Superior temporal gyrus (tissue), 1 donor: ENCODE measurements at regions not wholly inside any gene's neighbourhood (a gene's known extent, or its start where the extent isn't known, plus 50 kb on each side); places are given as distances from the start of the nearest gene placed in this dataset.

Experiments
- DNase-seq: peaks from one replicate; pipeline ENCODE4 v3.0.0-alpha.2; 2016; ENCODE audit errors: extremely low spot score

DNA sequence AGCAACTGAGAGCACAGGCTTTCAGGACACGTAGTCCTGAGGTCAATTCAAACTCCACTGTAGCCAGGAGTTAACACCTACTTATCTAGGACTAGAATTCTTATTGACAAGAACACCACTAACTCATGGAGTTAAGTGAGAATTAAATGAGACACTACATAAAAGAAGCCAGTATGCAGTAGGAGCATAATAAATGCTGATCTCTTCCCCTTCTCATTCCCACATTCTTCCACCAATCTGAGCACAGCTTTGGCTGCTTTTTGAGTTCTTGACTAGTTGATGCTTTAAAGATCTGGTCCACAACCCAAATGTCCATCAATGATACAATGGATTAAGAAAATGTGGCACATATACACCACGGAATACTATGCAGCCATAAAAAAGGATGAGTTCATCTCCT, 55.2 kb downstream of the TTC32 start:
- DNase-seq: no peak

DNA sequence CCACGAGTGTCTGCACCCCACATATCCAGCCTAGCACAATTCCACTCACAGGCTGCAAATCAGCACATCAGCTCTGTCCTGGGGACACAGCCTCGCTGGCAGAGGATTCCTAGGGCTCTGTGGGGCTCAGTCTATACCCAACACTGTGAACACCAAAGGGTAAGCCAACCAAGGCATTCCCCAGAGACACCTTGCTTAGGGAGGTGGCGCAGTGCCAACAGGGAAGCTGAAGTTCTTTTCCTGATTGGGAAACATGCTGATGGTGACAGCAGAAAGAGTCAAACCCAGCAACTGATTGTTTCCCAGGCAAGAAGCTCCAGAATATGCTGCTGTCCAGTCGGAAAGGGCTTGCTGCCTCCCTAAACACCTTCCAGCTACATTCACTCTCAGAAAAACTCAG, 55.8 kb downstream of the TTC32 start:
- DNase-seq: no peak

DNA sequence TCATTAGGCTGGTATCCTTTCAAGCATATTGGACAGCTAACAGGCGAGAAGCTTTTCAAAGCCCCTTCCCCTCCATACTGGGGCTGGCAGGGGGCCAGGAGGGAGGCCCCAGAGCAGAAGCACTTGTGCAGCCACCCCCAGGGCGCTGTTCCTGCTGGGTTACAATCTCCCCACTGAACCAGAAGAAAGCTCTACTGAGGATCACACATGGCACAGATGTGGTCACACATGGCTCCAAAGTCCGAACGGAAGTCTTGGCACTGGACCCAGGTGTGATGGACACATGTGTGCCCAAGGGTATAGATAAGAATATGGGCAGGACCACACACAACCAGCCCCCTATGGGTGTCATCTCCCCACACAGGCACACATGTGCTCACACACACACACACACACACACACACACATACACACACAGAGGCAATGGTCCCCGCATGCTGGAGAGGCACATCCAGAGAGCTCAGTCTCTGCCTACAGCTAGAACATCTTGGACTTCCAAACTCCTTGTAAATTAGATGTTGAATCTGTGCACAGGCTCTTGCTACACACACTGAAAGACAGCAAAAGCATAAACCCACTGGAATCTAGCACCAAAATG, 56.4 kb downstream of the TTC32 start:
- no peak for DNase-seq

DNA sequence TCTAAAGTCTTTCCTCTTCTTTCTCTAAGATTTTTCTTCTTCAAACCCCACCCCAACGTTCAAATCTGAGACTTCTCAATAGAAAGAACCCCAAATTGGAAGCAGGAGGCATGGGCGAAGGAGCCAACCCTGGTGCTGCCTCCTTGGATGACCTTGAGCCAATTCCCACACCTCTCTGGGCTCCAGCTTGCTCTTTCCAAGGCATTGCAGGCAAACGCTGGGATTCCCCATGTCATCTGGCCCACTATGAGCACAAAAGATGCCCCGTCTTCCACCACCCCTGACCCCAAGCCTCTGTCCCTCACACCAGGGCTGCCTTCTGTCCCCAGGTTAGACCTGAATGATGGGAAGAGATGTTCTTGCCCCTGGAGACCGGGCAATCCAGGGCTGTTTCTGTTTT, 57.0 kb downstream of the TTC32 start:
- no peak for DNase-seq

DNA sequence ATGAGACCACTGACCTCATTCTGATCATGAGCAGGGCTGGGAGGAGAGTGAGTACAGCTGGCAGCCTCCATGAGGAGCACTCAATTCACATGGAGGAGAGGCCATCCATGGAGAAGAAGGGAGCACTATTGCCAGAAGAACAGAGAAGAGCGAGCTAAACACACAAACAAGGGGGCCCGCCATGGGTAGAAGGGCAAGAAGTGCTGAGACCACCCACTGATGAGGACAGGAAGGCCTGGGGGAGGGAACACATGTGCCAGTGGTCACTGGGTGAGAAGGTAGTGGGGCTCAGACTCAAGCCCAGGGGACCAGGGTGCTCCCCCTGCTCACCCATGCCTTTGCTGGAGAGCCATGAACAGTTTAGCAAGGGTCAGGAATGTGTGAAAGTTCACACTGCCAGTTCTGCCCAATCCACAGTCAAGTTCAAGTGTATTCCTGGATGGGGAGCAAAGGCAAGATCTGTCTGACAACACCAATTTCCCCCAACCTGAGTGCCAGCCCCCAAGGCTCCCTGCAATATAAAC, 57.7 kb downstream of the TTC32 start:
- no peak for DNase-seq

DNA sequence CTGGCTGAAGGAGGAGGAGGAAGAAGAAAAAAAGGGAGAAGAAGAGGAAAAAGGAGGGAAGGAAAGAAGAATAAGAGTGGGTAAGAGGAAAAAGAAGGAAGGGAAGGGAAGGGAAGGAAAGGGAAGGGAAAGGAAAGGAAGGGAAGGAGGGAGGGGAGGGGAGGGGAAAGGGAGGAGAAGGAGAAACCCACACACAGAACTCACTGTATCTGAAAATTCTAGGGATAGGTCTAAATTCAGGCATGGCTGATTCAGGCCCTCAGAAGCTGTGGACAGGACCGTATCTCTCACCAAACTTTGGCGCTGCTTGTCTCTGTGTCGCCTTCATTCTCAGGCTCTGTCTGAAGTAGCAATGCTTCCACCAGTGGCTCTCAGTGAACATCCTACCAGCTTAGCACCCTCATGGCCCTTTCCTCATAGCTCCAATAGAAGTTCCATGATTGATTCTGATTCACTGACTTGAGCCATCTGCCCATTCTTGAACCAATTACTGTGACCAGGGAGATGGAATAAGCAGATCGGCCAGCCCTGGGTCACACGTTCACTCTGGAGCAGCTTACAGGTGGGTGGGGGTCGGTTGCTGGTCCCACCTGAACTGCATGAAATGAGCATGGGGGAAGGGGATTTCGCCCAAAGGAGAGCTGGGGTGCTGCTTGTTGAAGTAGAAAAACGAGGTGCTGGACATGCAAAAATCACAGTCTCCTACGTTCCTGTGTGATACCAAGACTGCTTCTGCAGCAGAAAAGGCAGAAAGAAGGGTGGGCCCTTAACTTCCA, 59.7 kb downstream of the TTC32 start:
- no peak for DNase-seq

DNA sequence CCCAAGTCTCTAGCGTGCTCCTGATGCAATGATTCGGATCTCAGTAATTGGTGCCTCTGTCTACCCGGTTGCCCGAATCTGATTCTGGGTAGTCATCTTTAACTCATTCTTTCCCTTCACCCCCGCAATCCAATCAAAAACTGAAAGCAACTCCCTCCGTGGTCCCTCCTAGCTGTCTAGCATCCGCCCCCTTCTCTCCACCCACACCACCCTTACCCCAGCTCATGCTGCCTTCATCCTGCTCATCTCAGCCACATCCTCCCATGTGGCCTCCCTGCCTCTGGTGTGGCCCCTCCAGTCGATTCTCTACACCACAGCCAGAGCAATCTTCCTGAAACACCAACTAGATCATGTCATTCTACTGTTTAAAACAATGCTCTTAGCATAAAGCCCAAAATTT, 62.3 kb downstream of the TTC32 start:
- DNase-seq: no peak

DNA sequence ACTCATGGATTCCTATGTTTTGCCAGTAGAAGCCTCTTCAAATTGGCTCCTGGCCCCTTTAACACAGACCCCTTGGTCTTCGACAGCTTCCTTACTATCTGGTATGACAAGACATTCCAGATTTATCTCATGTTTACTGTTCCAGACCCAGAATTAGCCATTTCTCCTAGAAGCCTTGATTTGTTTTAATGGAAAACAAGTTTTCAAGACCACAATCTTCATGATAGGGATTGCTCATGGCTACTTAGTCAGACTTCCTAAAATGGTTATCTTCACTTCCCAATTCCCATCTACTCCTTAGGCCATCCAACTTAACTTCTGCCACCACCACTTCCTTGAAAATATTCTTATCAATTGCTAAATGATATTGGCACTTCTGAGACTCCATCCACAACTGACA, 63.2 kb downstream of the TTC32 start:
- DNase-seq: no peak

DNA sequence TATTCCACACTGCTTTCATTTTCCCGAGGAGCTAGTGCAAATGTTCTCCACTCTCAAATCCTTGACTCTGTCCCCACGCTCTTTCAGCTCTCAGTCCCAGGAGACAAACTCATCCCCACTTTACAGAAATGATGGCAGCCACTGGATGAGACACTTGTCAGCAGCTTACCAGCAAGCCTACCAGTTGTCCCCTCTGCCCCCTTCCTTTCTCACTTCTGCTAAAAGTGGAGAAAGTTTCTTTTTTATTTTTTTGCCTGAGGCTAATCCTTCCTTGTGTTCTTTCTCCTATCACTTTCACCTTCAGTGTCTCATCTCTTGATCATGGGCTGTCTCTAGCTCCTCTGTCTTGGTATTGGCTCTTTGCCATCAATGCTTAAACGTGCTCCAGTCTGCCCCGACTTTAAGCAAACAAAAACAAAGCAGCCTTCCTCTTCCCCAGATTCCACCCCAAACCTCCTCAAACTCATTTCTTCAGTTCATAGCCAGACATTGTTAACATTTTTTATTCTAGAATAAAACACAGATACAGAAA, 64.5 kb downstream of the TTC32 start:
- no peak for DNase-seq

DNA sequence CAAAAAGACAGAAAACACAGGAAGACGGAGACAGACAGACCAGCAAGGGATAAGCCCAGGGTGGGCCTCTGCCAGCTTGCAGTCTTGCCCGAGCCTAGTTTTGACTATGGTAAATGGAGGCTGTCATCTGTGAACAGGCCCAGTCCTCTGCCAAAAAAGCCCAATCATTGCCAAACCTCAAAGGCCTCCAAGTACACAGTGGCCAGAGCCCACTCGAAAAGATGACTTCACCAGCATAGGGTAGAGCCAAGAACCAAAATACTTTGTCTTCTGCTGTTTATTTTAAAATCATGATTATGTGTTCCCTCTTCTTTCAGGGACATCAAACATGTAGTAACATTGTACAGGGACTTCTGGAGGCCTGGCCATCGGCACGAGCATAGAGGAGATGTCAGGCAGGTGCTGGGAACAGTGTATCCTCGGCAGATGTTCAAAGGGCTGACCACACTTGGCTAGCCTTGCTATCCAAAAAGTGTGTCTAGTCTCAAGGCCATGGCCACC, 66.0 kb downstream of the TTC32 start:
- DNase-seq: no peak

DNA sequence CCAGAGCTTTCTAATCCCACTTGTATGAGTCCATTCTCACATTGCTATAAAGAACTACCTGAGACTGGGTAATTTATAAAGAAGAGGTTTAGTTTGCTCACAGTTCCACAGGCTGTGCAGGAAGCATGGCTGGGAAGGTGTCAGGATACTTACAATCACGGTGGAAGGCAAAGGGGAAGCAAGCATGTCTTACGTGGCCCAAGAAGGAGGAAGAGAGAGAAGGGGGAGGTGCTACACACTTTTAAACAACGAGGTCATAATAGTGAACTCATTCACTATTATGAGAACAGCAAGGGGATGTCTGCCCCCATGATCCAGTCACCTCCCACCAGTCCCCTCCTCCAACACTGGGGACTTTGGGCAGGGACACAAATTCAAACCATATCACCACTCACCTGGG, 67.8 kb downstream of the TTC32 start:
- DNase-seq: no peak

DNA sequence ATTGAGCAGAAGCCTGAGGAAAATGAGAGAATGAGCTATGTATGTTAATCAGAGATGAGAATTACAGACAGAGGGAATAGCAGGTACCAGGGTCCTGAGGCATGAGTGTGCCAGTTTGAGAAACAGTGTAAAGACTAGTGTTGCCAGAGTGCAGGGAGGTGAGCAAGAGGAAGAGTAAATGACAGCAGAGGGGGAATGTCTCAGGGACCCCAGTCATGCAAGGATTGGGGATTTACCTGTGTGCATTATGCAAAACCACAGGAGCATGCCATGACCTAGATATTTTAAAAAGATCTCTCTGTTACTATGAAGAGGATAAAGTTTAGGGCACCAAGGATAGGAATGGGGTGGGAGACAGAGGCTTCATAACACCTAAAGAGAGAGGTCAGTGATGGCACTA, 72.1 kb downstream of the TTC32 start:
- no peak for DNase-seq

DNA sequence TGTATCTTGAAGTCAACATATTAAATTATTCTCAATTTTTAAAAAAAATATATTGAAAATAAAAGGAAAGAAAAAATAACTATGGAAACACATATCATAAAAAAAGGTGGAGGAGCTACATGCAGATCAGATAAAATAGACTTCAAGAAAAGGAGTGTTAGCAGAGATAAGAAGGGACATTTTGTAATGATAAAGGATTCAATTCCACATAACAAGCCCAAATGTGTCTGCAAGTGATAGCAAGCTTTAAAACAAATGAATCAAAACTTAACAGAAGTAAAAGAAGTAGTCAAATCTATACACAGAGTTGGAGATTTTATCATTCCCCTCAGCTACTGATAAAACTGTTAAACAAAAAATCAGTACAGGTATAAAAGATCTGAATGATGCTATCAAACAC, 74.9 kb downstream of the TTC32 start:
- DNase-seq: no peak

DNA sequence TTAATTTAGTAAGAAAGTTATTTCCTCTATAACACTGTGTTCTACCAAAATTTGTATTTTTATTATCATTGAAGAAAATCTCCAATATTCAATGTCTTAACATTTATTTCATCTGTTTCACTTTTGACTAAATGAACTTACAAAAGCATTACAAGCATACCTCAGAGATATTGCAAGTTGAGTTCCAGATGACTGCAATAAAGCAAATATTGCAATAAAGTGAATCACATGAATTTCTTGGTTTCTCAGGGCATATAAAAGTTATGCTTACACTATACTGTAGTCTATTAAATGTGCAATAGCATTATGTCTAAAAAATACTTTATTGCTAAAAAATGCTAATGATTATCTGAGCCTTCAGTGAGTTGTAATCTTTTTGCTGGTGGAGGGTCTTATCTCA, 78.3 kb downstream of the TTC32 start:
- no peak for DNase-seq

DNA sequence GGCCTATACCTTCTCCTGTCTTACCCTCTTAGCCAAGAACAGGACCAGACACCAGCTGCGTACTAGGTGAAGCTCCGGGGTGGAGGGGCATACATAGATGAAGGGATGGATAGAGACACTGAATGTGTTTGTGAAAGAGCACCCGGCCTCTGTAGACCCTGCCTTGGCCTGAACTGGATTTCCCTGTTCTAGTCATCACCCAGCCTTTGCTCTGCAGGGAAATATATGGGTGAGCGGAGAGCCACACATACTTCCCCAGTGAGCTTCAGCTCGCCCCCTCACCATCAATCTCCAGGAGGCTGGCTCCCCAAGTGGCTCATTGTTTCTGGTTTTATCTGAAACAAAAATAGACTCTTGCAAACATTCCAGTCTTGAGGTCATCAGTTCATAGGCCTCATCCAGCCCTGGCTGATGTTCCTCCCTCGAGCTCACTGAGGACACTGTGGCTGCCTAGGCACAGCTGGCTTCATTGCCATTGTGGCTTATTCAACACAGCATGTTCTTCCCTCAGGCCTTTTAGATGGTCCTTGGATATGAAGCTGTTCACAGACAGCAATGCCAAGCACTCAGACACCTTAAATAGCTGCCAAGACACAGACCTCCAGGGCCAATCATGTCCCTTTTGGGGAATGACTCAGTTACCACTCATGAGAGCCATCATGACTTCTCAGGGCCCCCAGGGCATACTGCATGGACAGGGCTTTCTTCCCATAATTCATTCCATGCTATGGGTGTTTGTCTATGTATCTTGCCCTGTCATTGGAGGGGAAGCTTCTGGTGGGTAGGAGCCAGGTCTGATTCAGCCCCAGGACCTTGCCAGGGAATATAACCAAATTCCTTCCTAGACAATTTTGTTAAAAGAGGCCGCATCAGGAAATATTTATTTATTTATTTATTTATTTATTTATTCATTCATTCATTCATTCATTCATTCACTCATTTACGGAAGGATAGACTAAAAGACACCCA, 82.4 kb downstream of the TTC32 start:
- no peak for DNase-seq

DNA sequence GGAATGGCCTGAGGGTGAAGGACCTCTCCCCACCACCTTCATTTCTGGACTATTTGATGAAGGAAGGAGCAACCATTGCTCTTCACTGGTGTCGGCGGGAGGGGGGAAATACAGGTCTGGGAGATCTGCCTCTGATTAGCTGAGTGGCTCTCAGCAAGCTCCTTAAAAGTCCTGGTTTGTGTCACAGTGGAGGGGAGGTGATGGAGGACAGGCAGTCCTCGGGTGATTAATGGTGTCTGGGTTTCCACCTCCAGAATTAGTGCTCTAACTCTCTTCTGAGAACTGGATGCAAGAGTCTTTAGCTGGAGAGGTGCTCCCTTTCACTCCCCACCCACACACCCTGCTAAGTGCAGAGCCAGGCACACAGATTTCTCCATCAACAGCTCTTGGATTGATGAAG, 83.2 kb downstream of the TTC32 start:
- no peak for DNase-seq

DNA sequence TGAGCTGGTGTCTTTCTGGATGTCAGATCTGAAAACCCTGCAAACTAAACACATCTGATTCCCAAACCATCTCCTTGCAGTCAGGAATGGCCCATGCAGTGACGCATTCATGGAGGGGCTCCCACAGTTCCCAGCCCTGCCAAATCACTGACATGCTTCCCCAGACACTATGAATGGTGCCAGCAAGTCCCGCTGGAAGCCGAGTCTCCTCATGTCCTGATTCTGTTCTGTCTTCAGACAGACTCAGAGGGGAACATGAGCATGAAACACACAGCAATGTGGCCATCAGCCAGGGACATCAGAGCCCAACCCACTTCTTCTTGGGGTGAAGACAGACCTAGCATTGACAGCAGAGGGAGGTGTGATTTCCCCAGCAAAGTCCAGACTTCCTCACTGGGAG, 83.7 kb downstream of the TTC32 start:
- no peak for DNase-seq

DNA sequence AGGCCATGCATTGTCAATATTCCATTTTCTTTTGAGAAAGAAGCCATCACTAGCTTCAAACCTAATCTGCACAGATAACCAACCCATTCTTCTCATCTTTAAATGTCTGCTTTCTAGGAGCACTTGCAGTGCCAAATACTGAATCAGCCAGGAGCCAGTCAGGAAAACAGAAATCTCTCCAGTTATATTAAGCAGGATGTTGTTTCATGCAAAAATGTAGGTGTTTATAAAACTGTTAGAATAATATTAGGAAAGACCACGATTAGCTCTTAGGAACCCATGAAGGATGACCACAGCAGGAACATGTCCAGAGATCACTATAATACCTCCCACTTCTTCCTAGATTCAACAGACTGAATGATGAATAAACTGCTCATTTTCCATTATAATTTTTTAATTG, 86.0 kb downstream of the TTC32 start:
- no peak for DNase-seq

DNA sequence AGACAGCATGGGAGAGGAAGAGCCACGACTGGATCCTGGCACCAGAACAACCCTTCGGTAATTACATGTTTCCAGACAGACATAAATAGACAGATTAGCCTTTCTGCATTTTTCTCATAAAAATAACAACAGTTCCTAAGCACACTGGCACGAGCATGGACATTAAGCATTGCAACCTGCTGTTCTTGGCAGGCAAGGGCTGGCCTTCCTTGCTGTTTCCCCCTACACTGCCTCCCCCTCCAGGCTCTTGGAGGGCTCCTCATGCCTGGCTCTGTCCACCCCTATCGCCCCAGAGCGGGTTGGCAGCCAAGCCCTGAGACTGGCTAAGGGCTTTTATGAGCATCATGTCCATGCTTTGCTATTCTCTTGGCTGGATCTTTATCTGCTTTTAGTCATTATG, 89.6 kb downstream of the TTC32 start:
- no peak for DNase-seq

DNA sequence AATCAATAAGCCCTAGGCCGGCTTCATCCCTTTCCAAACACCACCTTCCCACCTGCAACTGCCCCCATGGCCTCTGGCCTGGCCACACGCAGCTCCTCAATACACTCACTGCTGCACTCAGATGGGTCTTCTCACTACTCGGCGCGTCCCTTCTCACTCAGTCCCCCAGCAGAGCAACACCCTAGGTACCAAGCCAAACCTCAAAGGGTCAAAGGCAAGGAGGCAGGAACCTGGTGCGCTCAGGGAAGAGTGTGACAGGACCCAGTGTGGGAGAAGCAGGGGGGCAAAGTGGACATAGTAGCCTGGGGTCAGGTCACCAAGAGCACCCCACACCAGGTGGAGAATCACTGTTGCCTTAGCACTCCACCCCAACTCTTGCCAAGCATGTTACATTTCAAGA, 90.6 kb downstream of the TTC32 start:
- DNase-seq: no peak

DNA sequence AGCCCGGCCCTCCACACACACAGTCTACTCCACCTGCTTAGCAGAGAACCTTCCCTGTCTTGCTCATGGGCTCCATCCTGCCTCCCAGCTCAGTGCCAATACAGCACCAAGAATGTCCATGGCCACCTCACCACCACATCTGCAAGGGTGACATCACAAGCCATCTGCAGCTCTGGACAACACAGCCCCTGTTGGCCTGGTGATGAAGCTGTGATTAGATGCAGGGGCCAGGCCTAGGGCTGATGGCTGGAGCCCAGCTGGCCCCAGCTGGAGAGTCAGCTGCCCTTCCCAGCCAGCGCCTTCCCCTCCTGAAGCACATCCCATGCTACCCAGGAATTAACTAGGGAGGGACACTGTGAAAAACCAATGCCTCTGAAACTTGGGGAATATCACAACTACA, 91.1 kb downstream of the TTC32 start:
- no peak for DNase-seq

DNA sequence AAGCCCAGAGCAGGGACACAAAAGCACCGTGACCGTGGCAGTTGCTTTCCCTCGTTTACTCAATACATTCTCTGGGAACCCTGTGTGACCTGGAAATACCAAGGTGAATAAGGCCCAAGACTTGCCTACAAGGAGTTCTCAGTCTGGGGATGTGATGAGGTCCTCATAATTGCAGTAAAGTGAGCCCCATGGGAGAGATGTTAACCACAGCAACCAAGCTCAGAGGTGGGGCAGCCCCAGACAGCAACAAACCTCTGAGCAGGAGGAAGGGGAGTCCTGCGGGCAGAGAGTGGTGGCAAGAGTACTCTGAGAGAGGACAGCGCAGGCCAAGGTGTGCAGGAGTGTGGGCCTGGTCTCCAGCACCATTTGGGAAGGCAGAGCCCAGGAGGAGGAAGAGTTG, 91.6 kb downstream of the TTC32 start:
- no peak for DNase-seq
